ENCODE measurements at regions not wholly inside any gene's neighbourhood (a gene's known extent, or its start where the extent isn't known, plus 50 kb on each side); places are given as distances from the start of the nearest gene placed in this dataset.

DNA sequence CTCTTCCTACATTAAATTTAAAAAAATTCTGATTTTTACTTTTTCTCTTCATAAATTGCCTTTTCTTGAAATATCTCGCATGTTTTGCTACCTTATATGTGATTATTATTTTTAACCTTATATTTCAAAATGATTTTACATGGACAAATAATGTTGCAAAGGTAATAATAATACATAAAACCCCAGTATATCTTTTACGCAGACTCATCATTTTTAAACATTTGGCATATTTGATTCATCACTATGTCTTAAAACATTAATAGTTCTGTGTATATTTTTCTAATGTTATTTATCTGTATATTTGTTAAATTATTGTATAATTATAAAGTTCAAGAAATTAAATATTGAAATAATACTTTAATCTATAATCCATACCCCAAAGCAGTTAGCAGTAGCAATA, 350.8 kb downstream of the RPL10L start:
- no peak overlapping the region for H3K4me3 ChIP-seq (ENCODE audit: low read length in 2 of 2)
- no peak overlapping the region for H2AK5ac ChIP-seq (ENCODE audit: low read depth, low read length)
- no peak overlapping the region for H3K23ac ChIP-seq (ENCODE audit: low read depth, low read length, poor library complexity)
- no peaks in the 10 kb centered on the region for H3K9me3 ChIP-seq (replicated peaks in 1 of 2; ENCODE audit: control insufficient read depth in 2 of 2, insufficient read depth in 1 of 2, low read depth in 1 of 2, low read length in 2 of 2)
- H3K4ac ChIP-seq (ENCODE audit: low read length), result no peak overlapping the region
- no peaks in the 10 kb centered on the region for H3K4me1 ChIP-seq (ENCODE audit: control insufficient read depth in 2 of 2, insufficient read depth in 1 of 2, low read depth in 1 of 2, low read length in 2 of 2)
- H2AFZ ChIP-seq (ENCODE audit: low read length), result no peak overlapping the region
- no peak overlapping the region for H2BK120ac ChIP-seq (ENCODE audit: low read depth, low read length)
- H4K8ac ChIP-seq (ENCODE audit: low read depth, low read length), result no peak overlapping the region
- no peak overlapping the region for H3K18ac ChIP-seq (ENCODE audit: low read length)
- H2BK5ac ChIP-seq (ENCODE audit: low read length), result no peak overlapping the region
- H3K9ac ChIP-seq (ENCODE audit: low read depth, low read length, poor library complexity), result no peak overlapping the region
- no peak for DNase-seq (ENCODE audit: low spot score)
- no peak overlapping the region for H3K14ac ChIP-seq (ENCODE audit: low read length)
- no peak overlapping the region for H2BK12ac ChIP-seq (ENCODE audit: low read length)
- no peaks in the 10 kb centered on the region for H3K27me3 ChIP-seq (ENCODE audit: control insufficient read depth in 3 of 3, insufficient read depth in 3 of 3, low read depth in 1 of 3, low read length in 3 of 3)
- no peak overlapping the region for H2BK15ac ChIP-seq (ENCODE audit: low read length)
- no peak overlapping the region for H4K91ac ChIP-seq (ENCODE audit: low read depth, low read length, poor library complexity)
- H3K27ac ChIP-seq (replicated peaks; ENCODE audit: low read length), result no peak overlapping the region
- no CpG with 5 or more reads among the region's 2 CpGs for WGBS, 2 donors (ENCODE audit: extremely low coverage in 2 of 2, insufficient read length in 2 of 2, insufficient replicate concordance in 1 of 2)
- H3K4me2 ChIP-seq (ENCODE audit: insufficient read depth, low read length, poor library complexity, severe bottlenecking), result no peak overlapping the region
- no peaks in the 10 kb centered on the region for H3K36me3 ChIP-seq (replicated peaks in 1 of 2; ENCODE audit: control insufficient read depth in 2 of 2, insufficient read depth in 2 of 2, low read length in 2 of 2)
- H3K79me1 ChIP-seq (ENCODE audit: low read depth, low read length), result no peaks in the 10 kb centered on the region

DNA sequence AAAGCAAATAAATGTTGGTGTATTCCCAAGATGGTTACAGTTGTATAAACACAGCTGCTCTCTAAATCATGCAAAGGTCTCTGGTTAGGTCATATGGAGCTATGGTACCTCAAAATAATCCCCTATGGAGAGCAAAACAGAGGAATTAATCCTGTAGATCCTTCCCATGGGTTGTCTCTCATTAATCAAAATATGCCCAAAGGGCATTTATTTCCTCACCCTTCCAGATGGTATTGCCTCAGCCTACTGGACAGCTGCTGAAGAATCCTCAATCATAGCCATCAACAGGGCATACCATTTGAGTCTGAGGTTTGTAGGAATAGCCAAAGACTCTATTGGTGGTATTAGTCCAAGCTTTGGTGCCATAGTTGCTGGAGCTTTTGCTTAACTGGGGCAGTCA, 360.9 kb downstream of the RPL10L start:
- Histone ChIP-seq H4K8ac (ENCODE audit: low read depth, low read length) (no peak overlapping the region), H3K4me1 (ENCODE audit: control insufficient read depth in 2 of 2, insufficient read depth in 1 of 2, low read depth in 1 of 2, low read length in 2 of 2) (no peaks in the 10 kb centered on the region), H3K18ac (ENCODE audit: low read length) (no peak overlapping the region), H2BK12ac (ENCODE audit: low read length) (no peak overlapping the region), H4K91ac (ENCODE audit: low read depth, low read length, poor library complexity) (no peak overlapping the region), H3K14ac (ENCODE audit: low read length) (no peak overlapping the region), H3K27ac (replicated peaks; ENCODE audit: low read length) (no peak overlapping the region), H3K23ac (ENCODE audit: low read depth, low read length, poor library complexity) (no peak overlapping the region), H3K27me3 (ENCODE audit: control insufficient read depth in 3 of 3, insufficient read depth in 3 of 3, low read depth in 1 of 3, low read length in 3 of 3) (no peaks in the 10 kb centered on the region), H3K9me3 (replicated peaks in 1 of 2; ENCODE audit: control insufficient read depth in 2 of 2, insufficient read depth in 1 of 2, low read depth in 1 of 2, low read length in 2 of 2) (no peaks in the 10 kb centered on the region), H3K79me1 (ENCODE audit: low read depth, low read length) (no peaks in the 10 kb centered on the region), H3K9ac (ENCODE audit: low read depth, low read length, poor library complexity) (no peak overlapping the region), H3K4me3 (ENCODE audit: low read length in 2 of 2) (no peak overlapping the region), H2BK120ac (ENCODE audit: low read depth, low read length) (no peak overlapping the region), H3K36me3 (replicated peaks in 1 of 2; ENCODE audit: control insufficient read depth in 2 of 2, insufficient read depth in 2 of 2, low read length in 2 of 2) (no peaks in the 10 kb centered on the region), H2AFZ (ENCODE audit: low read length) (no peak overlapping the region), H2BK5ac (ENCODE audit: low read length) (no peak overlapping the region), H3K4ac (ENCODE audit: low read length) (no peak overlapping the region), H2BK15ac (ENCODE audit: low read length) (no peak overlapping the region), H3K4me2 (ENCODE audit: insufficient read depth, low read length, poor library complexity, severe bottlenecking) (no peak overlapping the region), H2AK5ac (ENCODE audit: low read depth, low read length) (no peak overlapping the region)
- DNase-seq (ENCODE audit: low spot score), result no peak

DNA sequence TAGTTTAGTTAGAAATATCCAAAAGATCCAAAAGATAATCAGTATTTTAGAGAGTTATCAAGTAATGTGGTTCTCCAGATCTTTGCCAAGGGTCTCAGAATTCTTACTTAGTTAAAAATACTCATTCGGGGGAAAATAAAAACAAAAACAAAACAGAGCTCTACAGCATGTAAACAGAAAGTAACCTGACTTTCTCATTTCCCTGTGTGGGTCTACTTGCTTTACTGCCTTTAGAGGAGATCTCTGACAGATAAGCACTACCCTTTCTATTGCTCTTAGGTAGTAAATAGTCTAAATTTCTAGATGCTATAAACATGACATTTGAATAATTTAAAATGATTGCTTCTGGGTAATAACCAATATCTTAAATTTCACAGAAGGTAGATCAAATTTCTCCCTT, 371.8 kb downstream of the RPL10L start:
- no peak overlapping the region for H3K14ac ChIP-seq (ENCODE audit: low read length)
- no peak overlapping the region for H3K4me2 ChIP-seq (ENCODE audit: insufficient read depth, low read length, poor library complexity, severe bottlenecking)
- no peak overlapping the region for H2BK12ac ChIP-seq (ENCODE audit: low read length)
- no peak overlapping the region for H3K4me3 ChIP-seq (ENCODE audit: low read length in 2 of 2)
- no peak overlapping the region for H3K27ac ChIP-seq (replicated peaks; ENCODE audit: low read length)
- no peak overlapping the region for H4K8ac ChIP-seq (ENCODE audit: low read depth, low read length)
- no peak overlapping the region for H3K18ac ChIP-seq (ENCODE audit: low read length)
- no peak overlapping the region for H4K91ac ChIP-seq (ENCODE audit: low read depth, low read length, poor library complexity)
- no peak overlapping the region for H2BK5ac ChIP-seq (ENCODE audit: low read length)
- no peak for DNase-seq (ENCODE audit: low spot score)
- no peak overlapping the region for H2AFZ ChIP-seq (ENCODE audit: low read length)
- no peaks in the 10 kb centered on the region for H3K27me3 ChIP-seq (ENCODE audit: control insufficient read depth in 3 of 3, insufficient read depth in 3 of 3, low read depth in 1 of 3, low read length in 3 of 3)
- no peak overlapping the region for H2AK5ac ChIP-seq (ENCODE audit: low read depth, low read length)
- no peaks in the 10 kb centered on the region for H3K9me3 ChIP-seq (replicated peaks in 1 of 2; ENCODE audit: control insufficient read depth in 2 of 2, insufficient read depth in 1 of 2, low read depth in 1 of 2, low read length in 2 of 2)
- H3K36me3 ChIP-seq (replicated peaks in 1 of 2; ENCODE audit: control insufficient read depth in 2 of 2, insufficient read depth in 2 of 2, low read length in 2 of 2), result no peaks in the 10 kb centered on the region
- no peak overlapping the region for H2BK120ac ChIP-seq (ENCODE audit: low read depth, low read length)
- no peak overlapping the region for H3K4ac ChIP-seq (ENCODE audit: low read length)
- H3K4me1 ChIP-seq (ENCODE audit: control insufficient read depth in 2 of 2, insufficient read depth in 1 of 2, low read depth in 1 of 2, low read length in 2 of 2), result peaks cover 0 to 1% of the 10 kb centered on the region in 2 donors
- H3K23ac ChIP-seq (ENCODE audit: low read depth, low read length, poor library complexity), result no peak overlapping the region
- no CpG with 5 or more reads among the region's 1 CpG for WGBS, 2 donors (ENCODE audit: extremely low coverage in 2 of 2, insufficient read length in 2 of 2, insufficient replicate concordance in 1 of 2)
- no peak overlapping the region for H3K9ac ChIP-seq (ENCODE audit: low read depth, low read length, poor library complexity)
- no peaks in the 10 kb centered on the region for H3K79me1 ChIP-seq (ENCODE audit: low read depth, low read length)
- H2BK15ac ChIP-seq (ENCODE audit: low read length), result no peak overlapping the region

DNA sequence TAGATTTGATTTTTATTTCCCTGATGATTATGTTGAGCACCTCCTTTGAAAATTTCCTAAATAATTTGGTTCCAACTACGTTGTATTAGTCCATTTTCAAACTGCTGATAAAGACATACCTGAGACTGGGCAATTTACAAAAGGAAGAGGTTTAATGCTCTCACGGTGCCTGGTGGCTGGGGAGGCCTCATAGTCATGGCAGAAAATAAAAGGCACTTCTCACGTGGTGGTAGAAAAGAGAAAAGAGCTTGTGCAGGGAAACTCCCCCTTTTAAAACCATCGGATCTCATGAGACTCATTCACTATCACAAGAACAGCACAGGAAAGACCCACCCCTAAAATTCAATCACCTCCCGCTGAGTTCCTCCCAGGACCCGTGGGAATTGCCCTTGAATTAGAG, 372.3 kb downstream of the RPL10L start:
- no peak overlapping the region for H2AK5ac ChIP-seq (ENCODE audit: low read depth, low read length)
- no peak overlapping the region for H4K91ac ChIP-seq (ENCODE audit: low read depth, low read length, poor library complexity)
- H2BK120ac ChIP-seq (ENCODE audit: low read depth, low read length), result no peak overlapping the region
- DNase-seq (ENCODE audit: low spot score), result no peak
- H2BK15ac ChIP-seq (ENCODE audit: low read length), result no peak overlapping the region
- no peak overlapping the region for H2AFZ ChIP-seq (ENCODE audit: low read length)
- peaks cover 0 to 1% of the 10 kb centered on the region in 2 donors for H3K4me1 ChIP-seq (ENCODE audit: control insufficient read depth in 2 of 2, insufficient read depth in 1 of 2, low read depth in 1 of 2, low read length in 2 of 2)
- H4K8ac ChIP-seq (ENCODE audit: low read depth, low read length), result no peak overlapping the region
- no peak overlapping the region for H3K14ac ChIP-seq (ENCODE audit: low read length)
- no peak overlapping the region for H3K23ac ChIP-seq (ENCODE audit: low read depth, low read length, poor library complexity)
- H3K9me3 ChIP-seq (replicated peaks in 1 of 2; ENCODE audit: control insufficient read depth in 2 of 2, insufficient read depth in 1 of 2, low read depth in 1 of 2, low read length in 2 of 2), result no peaks in the 10 kb centered on the region
- no peak overlapping the region for H3K27ac ChIP-seq (replicated peaks; ENCODE audit: low read length)
- no peak overlapping the region for H3K9ac ChIP-seq (ENCODE audit: low read depth, low read length, poor library complexity)
- H3K4me2 ChIP-seq (ENCODE audit: insufficient read depth, low read length, poor library complexity, severe bottlenecking), result no peak overlapping the region
- no peak overlapping the region for H2BK12ac ChIP-seq (ENCODE audit: low read length)
- WGBS, 2 donors (ENCODE audit: extremely low coverage in 2 of 2, insufficient read length in 2 of 2, insufficient replicate concordance in 1 of 2), result no CpG with 5 or more reads among the region's 6 CpGs
- H3K4ac ChIP-seq (ENCODE audit: low read length), result no peak overlapping the region
- H3K18ac ChIP-seq (ENCODE audit: low read length), result no peak overlapping the region
- H3K79me1 ChIP-seq (ENCODE audit: low read depth, low read length), result no peaks in the 10 kb centered on the region
- no peaks in the 10 kb centered on the region for H3K27me3 ChIP-seq (ENCODE audit: control insufficient read depth in 3 of 3, insufficient read depth in 3 of 3, low read depth in 1 of 3, low read length in 3 of 3)
- H2BK5ac ChIP-seq (ENCODE audit: low read length), result no peak overlapping the region
- H3K4me3 ChIP-seq (ENCODE audit: low read length in 2 of 2), result no peak overlapping the region
- no peaks in the 10 kb centered on the region for H3K36me3 ChIP-seq (replicated peaks in 1 of 2; ENCODE audit: control insufficient read depth in 2 of 2, insufficient read depth in 2 of 2, low read length in 2 of 2)

Measured in neuronal stem cell (in vitro differentiated cells).